WTC11 (cell line): ENCODE measurements at regions not wholly inside any gene's neighbourhood (a gene's known extent, or its start where the extent isn't known, plus 50 kb on each side); places are given as distances from the start of the nearest gene placed in this dataset.

ENCODE experiments used
- ATAC-seq: fragments of 200-7000 bp; cut with Tn5 transposase; 2 replicates; pipeline ENCODE4 v1.10.0; 2021; ENCODE audit warnings: mild to moderate bottlenecking, moderate library complexity
- CTCF ChIA-PET: fragments of 300-600 bp; sonication (Branson Sonifier 250); formaldehyde crosslinking; loops from one replicate; lab custom pipeline; 2021; ENCODE audit warnings: antibody characterized with exemption; lab: Charles Lee
- POLR2A ChIA-PET: fragments of 350-600 bp; sonication (Branson Sonifier 250); formaldehyde crosslinking; loops from one replicate; lab custom pipeline; 2021; ENCODE audit warnings: antibody characterized with exemption; lab: Charles Lee
- DNase-seq: peaks from one replicate; pipeline ENCODE4 v3.0.0; 2021; ENCODE audit warnings: low spot score
- H3K27ac Mint-ChIP-seq: 2 replicates; pipeline ENCODE4 v1.8.0; 2021; ENCODE audit warnings: mixed read lengths
- H3K27me3 Mint-ChIP-seq: 2 replicates; pipeline ENCODE4 v1.8.0; 2021; ENCODE audit warnings: low read depth, mild to moderate bottlenecking, moderate library complexity, mixed read lengths
- H3K36me3 Mint-ChIP-seq: 2 replicates; pipeline ENCODE4 v1.8.0; 2021; ENCODE audit warnings: mixed read lengths
- H3K4me1 Mint-ChIP-seq: 2 replicates; pipeline ENCODE4 v1.8.0; 2022; ENCODE audit warnings: mixed read lengths
- H3K4me3 Mint-ChIP-seq: 2 replicates; pipeline ENCODE4 v1.8.0; 2021; ENCODE audit warnings: mild to moderate bottlenecking, moderate library complexity, mixed read lengths
- H3K9me3 Mint-ChIP-seq: 2 replicates; pipeline ENCODE4 v1.8.0; 2021; ENCODE audit warnings: mixed read lengths
- AR ChIP-seq: fragments of 250-450 bp; sonication (Bioruptor Pico); IDR thresholded peaks from 2 replicates; pipeline ENCODE4 v1.9.0; 2021; ENCODE audit warnings: mild to moderate bottlenecking
- ATF1 ChIP-seq: sonication (generic); formaldehyde crosslinking; IDR thresholded peaks from 2 replicates; pipeline ENCODE4 v1.8.1; 2023; ENCODE audit warnings: mild to moderate bottlenecking, moderate library complexity, missing genetic modification reagents
- CREB1 ChIP-seq: sonication (generic); formaldehyde crosslinking; IDR thresholded peaks from 2 replicates; pipeline ENCODE4 v1.8.0; 2023; ENCODE audit warnings: mild to moderate bottlenecking, missing genetic modification reagents
- FOXP1 ChIP-seq: sonication (generic); formaldehyde crosslinking; IDR thresholded peaks from 2 replicates; pipeline ENCODE4 v1.8.0; 2022; ENCODE audit warnings: missing genetic modification reagents, mild to moderate bottlenecking, moderate library complexity, borderline replicate concordance
- GABPB1 ChIP-seq: sonication (generic); formaldehyde crosslinking; IDR thresholded peaks from 2 replicates; pipeline ENCODE4 v1.8.1; 2023; ENCODE audit warnings: mild to moderate bottlenecking, missing genetic modification reagents
- GTF2I ChIP-seq: fragments of 250-450 bp; sonication (Bioruptor Pico); conservative IDR thresholded peaks from 2 replicates; pipeline ENCODE4 v1.4.0; 2021; ENCODE audit warnings: mild to moderate bottlenecking
- HMGA2 ChIP-seq: fragments of 250-450 bp; sonication (Bioruptor Pico); IDR thresholded peaks from 2 replicates; pipeline ENCODE4 v1.4.0; 2021; ENCODE audit warnings: mild to moderate bottlenecking, moderate library complexity
- IRF2 ChIP-seq: sonication (generic); formaldehyde crosslinking; IDR thresholded peaks from 2 replicates; pipeline ENCODE4 v1.8.0; 2022; ENCODE audit warnings: low read depth, missing genetic modification reagents, borderline replicate concordance
- MXD4 ChIP-seq: fragments of 250-450 bp; sonication (Bioruptor Pico); IDR thresholded peaks from 2 replicates; pipeline ENCODE4 v1.8.0; 2021; ENCODE audit warnings: mild to moderate bottlenecking, moderate library complexity, borderline replicate concordance
- MYBL2 ChIP-seq: sonication (generic); formaldehyde crosslinking; IDR thresholded peaks from 2 replicates; pipeline ENCODE4 v1.8.1; 2023; ENCODE audit warnings: mild to moderate bottlenecking, moderate library complexity, missing genetic modification reagents
- OVOL2 ChIP-seq: fragments of 250-450 bp; sonication (Bioruptor Pico); IDR thresholded peaks from 2 replicates; pipeline ENCODE4 v1.9.0; 2021; ENCODE audit warnings: mild to moderate bottlenecking, borderline replicate concordance
- RELA ChIP-seq: sonication (generic); formaldehyde crosslinking; IDR thresholded peaks from 2 replicates; pipeline ENCODE4 v1.8.1; 2022; ENCODE audit warnings: missing genetic modification reagents, mild to moderate bottlenecking, borderline replicate concordance
- RORB ChIP-seq: fragments of 250-450 bp; sonication (Bioruptor Pico); IDR thresholded peaks from 2 replicates; pipeline ENCODE4 v1.9.0; 2021; ENCODE audit warnings: mild to moderate bottlenecking
- SMAD4 ChIP-seq: sonication (generic); formaldehyde crosslinking; IDR thresholded peaks from 2 replicates; pipeline ENCODE4 v1.8.0; 2022; ENCODE audit warnings: mild to moderate bottlenecking, missing genetic modification reagents
- STAT6 ChIP-seq: sonication (generic); formaldehyde crosslinking; conservative IDR thresholded peaks from 2 replicates; pipeline ENCODE4 v1.8.1; 2023; ENCODE audit warnings: mild to moderate bottlenecking, low read depth, missing genetic modification reagents, moderate library complexity
- TCF7 ChIP-seq: sonication (generic); formaldehyde crosslinking; IDR thresholded peaks from 2 replicates; pipeline ENCODE4 v1.8.0; 2022; ENCODE audit warnings: mild to moderate bottlenecking, low read depth, missing genetic modification reagents, moderate library complexity
- USF2 ChIP-seq: sonication (generic); formaldehyde crosslinking; IDR thresholded peaks from 2 replicates; pipeline ENCODE4 v1.8.1; 2023; ENCODE audit warnings: mild to moderate bottlenecking, missing genetic modification reagents, moderate library complexity
- ZBTB21 ChIP-seq: sonication (generic); formaldehyde crosslinking; IDR thresholded peaks from 2 replicates; pipeline ENCODE4 v1.8.1; 2023; ENCODE audit warnings: mild to moderate bottlenecking, missing genetic modification reagents, borderline replicate concordance
- ZNF121 ChIP-seq: sonication (generic); formaldehyde crosslinking; IDR thresholded peaks from 2 replicates; pipeline ENCODE4 v1.8.0; 2023; ENCODE audit warnings: missing genetic modification reagents
- ZNF219 ChIP-seq: sonication (generic); formaldehyde crosslinking; IDR thresholded peaks from 2 replicates; pipeline ENCODE4 v1.8.0; 2023; ENCODE audit warnings: missing genetic modification reagents, mild to moderate bottlenecking, borderline replicate concordance
- ZNF317 ChIP-seq: sonication (generic); formaldehyde crosslinking; IDR thresholded peaks from 2 replicates; pipeline ENCODE4 v1.8.1; 2023; ENCODE audit warnings: low read depth, mild to moderate bottlenecking, moderate library complexity, missing genetic modification reagents, borderline replicate concordance
- ZNF396 ChIP-seq: fragments of 250-450 bp; sonication (Bioruptor Pico); IDR thresholded peaks from 2 replicates; pipeline ENCODE4 v1.8.0; 2021; ENCODE audit warnings: mild to moderate bottlenecking, moderate library complexity, borderline replicate concordance
- TF ChIP-seq, protein P1 (sequence below): fragments of 250-450 bp; sonication (Bioruptor Pico); IDR thresholded peaks from 2 replicates; pipeline ENCODE4 v1.8.0; 2021; ENCODE audit warnings: mild to moderate bottlenecking

GRCh38 chr21:17915976-17916375 is 96.8 kb upstream of the C21orf91 start:
- peaks cover 45% of the 10 kb centered on the region for H3K9me3 Mint-ChIP-seq
- H3K36me3 Mint-ChIP-seq: peaks cover 44% of the 10 kb centered on the region
- TF ChIP-seq TCF7 (CRISPR knock-in tag) (no peak), USF2 (no peak), IRF2 (no peak), ZBTB21 (no peak), STAT6 (CRISPR knock-in tag) (no peak), GTF2I (no peak), GABPB1 (CRISPR knock-in tag) (no peak), ZNF121 (no peak), ZNF317 (CRISPR knock-in tag) (no peak), RORB (CRISPR knock-in tag) (no peak), MXD4 (CRISPR knock-in tag) (no peak), HMGA2 (CRISPR knock-in tag) (no peak), RELA (no peak), FOXP1 (CRISPR knock-in tag) (no peak), OVOL2 (no peak), ATF1 (CRISPR knock-in tag) (no peak), ZNF396 (CRISPR knock-in tag) (no peak), MYBL2 (CRISPR knock-in tag) (no peak), ZNF219 (no peak)
- TF ChIP-seq, protein P1, sequence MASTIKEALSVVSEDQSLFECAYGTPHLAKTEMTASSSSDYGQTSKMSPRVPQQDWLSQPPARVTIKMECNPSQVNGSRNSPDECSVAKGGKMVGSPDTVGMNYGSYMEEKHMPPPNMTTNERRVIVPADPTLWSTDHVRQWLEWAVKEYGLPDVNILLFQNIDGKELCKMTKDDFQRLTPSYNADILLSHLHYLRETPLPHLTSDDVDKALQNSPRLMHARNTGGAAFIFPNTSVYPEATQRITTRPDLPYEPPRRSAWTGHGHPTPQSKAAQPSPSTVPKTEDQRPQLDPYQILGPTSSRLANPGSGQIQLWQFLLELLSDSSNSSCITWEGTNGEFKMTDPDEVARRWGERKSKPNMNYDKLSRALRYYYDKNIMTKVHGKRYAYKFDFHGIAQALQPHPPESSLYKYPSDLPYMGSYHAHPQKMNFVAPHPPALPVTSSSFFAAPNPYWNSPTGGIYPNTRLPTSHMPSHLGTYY: no peak
- CTCF ChIA-PET: interaction anchor here (1.3 kb wide), 1 partner anchor 9 kb away, joined by 3 read pairs; no protein-coding TSS in a partner anchor
- H3K4me1 Mint-ChIP-seq: no peaks in the 10 kb centered on the region
- DNase-seq (no peak), ATAC-seq (no peak)
- H3K4me3 Mint-ChIP-seq: no peak overlapping the region
- H3K27ac Mint-ChIP-seq: no peak overlapping the region
- H3K27me3 Mint-ChIP-seq: no peaks in the 10 kb centered on the region; the same call in 1 of the 2 replicates
- POLR2A ChIA-PET: no interaction called here

DNA sequence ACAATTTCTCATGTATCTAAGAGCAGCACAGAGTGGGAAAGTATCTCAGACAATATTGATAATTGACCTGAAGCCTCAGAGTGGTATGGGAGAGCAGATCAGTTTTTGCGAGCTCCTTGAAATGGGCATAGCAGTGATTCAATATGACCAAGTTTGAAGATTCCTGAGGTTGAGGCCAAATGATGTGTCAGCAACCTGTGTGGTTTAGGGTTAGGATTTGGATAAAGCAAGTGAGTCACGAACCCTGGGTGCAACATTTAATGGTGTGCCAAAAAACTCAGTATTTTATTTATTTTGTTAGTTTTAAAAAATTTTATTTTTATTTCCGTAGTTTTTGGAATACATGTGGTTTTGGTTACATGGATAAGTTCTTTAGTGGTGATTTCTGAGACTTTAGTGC is 92.5 kb upstream of the C21orf91 start:
- Mint-ChIP-seq H3K27ac (no peak overlapping the region), H3K4me3 (no peak overlapping the region), H3K9me3 (peaks cover 4% of the 10 kb centered on the region), H3K36me3 (0 out of 2 replicates have a peak, but pooled peaks cover 4% of the 10 kb centered on the region), H3K27me3 (no peaks in the 10 kb centered on the region; the same call in 1 of the 2 replicates), H3K4me1 (no peaks in the 10 kb centered on the region)
- ChIA-PET POLR2A (no interaction called here), CTCF (interaction anchor here (1.5 to 2.0 kb wide), 2 partner anchors 14 to 20 kb away, joined by 4 to 7 read pairs; no protein-coding TSS in a partner anchor)
- ATAC-seq: no peak
- DNase-seq: no peak
- no peak for TF ChIP-seq SMAD4 (CRISPR knock-in tag)
- TF ChIP-seq AR (CRISPR knock-in tag): no peak
- no peak for TF ChIP-seq TCF7 (CRISPR knock-in tag)
- no peak for TF ChIP-seq CREB1 (CRISPR knock-in tag)
